ENCODE measurements at regions not wholly inside any gene's neighbourhood (a gene's known extent, or its start where the extent isn't known, plus 50 kb on each side); places are given as distances from the start of the nearest gene placed in this dataset.

- no peak for TF ChIP-seq POLR2A (IDR thresholded peaks at IDR 0.05)
- no peak for TF ChIP-seq CTCF (IDR thresholded peaks at IDR 0.05)
These were observed 234.6 kb upstream of the CBLB start for GRCh38 chr3:106103383-106103782.

All from Peyer's patch (tissue), 4 donors.